Prostate gland (tissue), 2 donors: ENCODE measurements at regions not wholly inside any gene's neighbourhood (a gene's known extent, or its start where the extent isn't known, plus 50 kb on each side); places are given as distances from the start of the nearest gene placed in this dataset.

Experiments
- DNase-seq: peaks from one replicate; pipeline ENCODE4 v3.0.0-alpha.2; 2019; ENCODE audit warnings: low spot score
- H3K27ac ChIP-seq, 2 donors: fragments of 200-600 bp; sonication (generic); 2 replicates each; pipeline ENCODE4 v1.5.1; 2017 to 2019
- H3K27me3 ChIP-seq: fragments of 200-600 bp; sonication (generic); replicated peaks from 2 replicates; pipeline ENCODE4 v1.5.1; 2019; ENCODE audit not compliant: insufficient read depth
- H3K36me3 ChIP-seq, 2 donors: fragments of 200-600 bp; sonication (generic); 1 replicate in 1 of 2; 2 replicates in 1 of 2; pipeline versions ENCODE4 v1.5.1 to v1.8.1; 2017 to 2019
- H3K4me1 ChIP-seq: fragments of 200-600 bp; sonication (generic); replicated peaks from 2 replicates; pipeline ENCODE4 v1.5.1; 2019
- H3K4me3 ChIP-seq, 2 donors: fragments of 200-600 bp; sonication (generic); 2 replicates each; pipeline ENCODE4 v1.5.1; 2017 to 2019
- H3K9me3 ChIP-seq: fragments of 200-600 bp; sonication (generic); 2 replicates; pipeline ENCODE4 v1.5.1; 2017
- POLR2A ChIP-seq: fragments of 450-650 bp; IDR thresholded peaks from one replicate; pipeline ENCODE4 v1.6.1; 2016; ENCODE audit warnings: antibody characterized with exemption, mild to moderate bottlenecking
- POLR2AphosphoS5 ChIP-seq: sonication (generic); formaldehyde crosslinking; IDR thresholded peaks from one replicate; pipeline ENCODE4 v1.6.1; 2017; ENCODE audit warnings: antibody characterized with exemption
- WGBS: methylation state at CpG from one replicate; pipeline ENCODE4 v1.1.5; 2018; 5-methylcytosine and 5-hydroxymethylcytosine counted together
- intact Hi-C: fragments of 100-400 bp; cut with DNase I; formaldehyde crosslinking; loops from one replicate; pipeline ENCODE4 v1.14.2; 2022
- TF ChIP-seq, protein P1 (sequence below), 4 experiments: fragments of 200-600 bp in 2 of 4; fragments of 450-650 bp in 2 of 4; sonication (generic) in 2 of 4; IDR thresholded peaks; 1 replicate in 3 of 4; 2 replicates in 1 of 4; pipeline ENCODE4 v1.5.1; 2016 to 2019; ENCODE audit warnings: antibody characterized with exemption in 4 of 4, mild to moderate bottlenecking in 2 of 4, moderate library complexity in 2 of 4

DNA sequence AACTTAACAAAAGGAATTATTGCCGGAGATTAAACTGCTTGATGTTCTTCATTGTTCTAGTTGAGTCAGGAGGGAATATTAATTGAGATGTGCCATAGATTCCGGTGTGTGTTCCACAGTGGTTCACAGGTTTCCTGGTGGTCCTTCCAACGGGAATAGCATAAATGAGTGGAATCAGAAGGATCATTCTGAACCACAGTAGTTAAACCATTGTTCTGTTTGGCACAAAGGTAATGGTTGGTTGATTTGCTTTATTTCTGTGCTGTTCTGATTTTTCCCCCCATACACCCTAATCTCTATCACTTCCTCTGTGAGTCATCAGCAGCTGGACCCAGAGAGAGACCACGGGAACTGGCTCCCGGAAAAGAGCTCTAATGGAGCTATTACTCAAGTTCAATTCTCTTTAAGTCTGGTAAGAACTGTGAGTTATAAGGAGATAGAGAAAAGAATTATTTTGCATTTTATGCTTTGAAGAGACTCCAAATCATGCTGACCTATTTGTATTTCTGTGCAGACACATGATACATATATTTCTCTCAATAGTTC, 627.2 kb downstream of the ZIC1 start:
- Histone ChIP-seq H3K4me1 (no peaks in the 10 kb centered on the region), H3K27me3 (no peaks in the 10 kb centered on the region), H3K9me3 (no peaks in the 10 kb centered on the region), H3K36me3 (no peaks in the 10 kb centered on the region), H3K27ac (no peak overlapping the region), H3K4me3 (no peak overlapping the region)
- no peak for TF ChIP-seq POLR2A
- TF ChIP-seq, protein P1, sequence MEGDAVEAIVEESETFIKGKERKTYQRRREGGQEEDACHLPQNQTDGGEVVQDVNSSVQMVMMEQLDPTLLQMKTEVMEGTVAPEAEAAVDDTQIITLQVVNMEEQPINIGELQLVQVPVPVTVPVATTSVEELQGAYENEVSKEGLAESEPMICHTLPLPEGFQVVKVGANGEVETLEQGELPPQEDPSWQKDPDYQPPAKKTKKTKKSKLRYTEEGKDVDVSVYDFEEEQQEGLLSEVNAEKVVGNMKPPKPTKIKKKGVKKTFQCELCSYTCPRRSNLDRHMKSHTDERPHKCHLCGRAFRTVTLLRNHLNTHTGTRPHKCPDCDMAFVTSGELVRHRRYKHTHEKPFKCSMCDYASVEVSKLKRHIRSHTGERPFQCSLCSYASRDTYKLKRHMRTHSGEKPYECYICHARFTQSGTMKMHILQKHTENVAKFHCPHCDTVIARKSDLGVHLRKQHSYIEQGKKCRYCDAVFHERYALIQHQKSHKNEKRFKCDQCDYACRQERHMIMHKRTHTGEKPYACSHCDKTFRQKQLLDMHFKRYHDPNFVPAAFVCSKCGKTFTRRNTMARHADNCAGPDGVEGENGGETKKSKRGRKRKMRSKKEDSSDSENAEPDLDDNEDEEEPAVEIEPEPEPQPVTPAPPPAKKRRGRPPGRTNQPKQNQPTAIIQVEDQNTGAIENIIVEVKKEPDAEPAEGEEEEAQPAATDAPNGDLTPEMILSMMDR (IDR thresholded peaks at IDR 0.05) = no peak
- no peak for TF ChIP-seq POLR2AphosphoS5
- WGBS = 76% methylated on average over 5 of the region's 5 CpGs
- intact Hi-C loops = no loop called here
- no peak for DNase-seq

DNA sequence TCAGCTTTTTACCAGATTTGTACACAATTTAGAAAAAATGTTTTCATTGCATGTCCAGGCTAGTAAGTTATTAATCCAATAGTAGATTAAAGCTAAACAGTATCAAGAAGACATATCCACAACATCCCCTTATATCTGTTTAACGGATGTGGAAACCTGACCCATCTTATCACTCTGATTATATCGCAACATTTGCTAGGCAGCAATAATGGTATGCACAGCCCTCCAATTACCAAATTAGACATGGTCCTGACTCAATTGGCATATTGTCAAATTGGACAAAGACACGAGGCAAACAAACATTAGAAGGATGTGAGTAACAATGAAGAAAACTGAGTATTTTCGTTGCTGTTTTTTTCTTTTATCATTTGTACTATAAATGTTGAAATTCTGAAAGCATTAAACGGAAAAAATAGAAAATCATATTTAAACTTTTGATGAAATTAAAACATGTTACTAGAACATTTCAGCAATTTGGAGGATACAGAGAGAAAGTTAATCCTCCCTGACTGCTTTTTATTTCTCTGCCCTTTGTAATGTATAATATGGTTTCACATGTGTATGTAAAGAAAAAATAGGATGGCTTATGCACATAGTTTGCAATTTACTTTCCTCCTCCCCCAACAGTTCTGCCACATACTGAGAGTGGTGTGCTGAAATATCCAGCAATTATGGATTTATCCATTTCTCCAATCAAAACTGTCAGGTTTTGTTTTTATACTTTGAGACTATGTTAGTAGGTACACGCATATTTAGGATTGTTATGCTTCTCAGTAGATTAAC, 633.7 kb downstream of the ZIC1 start:
- no peak for DNase-seq
- H3K36me3 ChIP-seq = no peaks in the 10 kb centered on the region
- H3K27ac ChIP-seq = no peak overlapping the region
- TF ChIP-seq POLR2AphosphoS5 (no peak), POLR2A (no peak)
- TF ChIP-seq, protein P1 (IDR thresholded peaks at IDR 0.05) = no peak
- H3K27me3 ChIP-seq = no peaks in the 10 kb centered on the region
- H3K9me3 ChIP-seq = no peaks in the 10 kb centered on the region
- intact Hi-C loops = no loop called here
- whole genome bisulfite sequencing = 63% methylated on average over 6 of the region's 6 CpGs
- no peak overlapping the region for H3K4me3 ChIP-seq
- H3K4me1 ChIP-seq = no peaks in the 10 kb centered on the region

DNA sequence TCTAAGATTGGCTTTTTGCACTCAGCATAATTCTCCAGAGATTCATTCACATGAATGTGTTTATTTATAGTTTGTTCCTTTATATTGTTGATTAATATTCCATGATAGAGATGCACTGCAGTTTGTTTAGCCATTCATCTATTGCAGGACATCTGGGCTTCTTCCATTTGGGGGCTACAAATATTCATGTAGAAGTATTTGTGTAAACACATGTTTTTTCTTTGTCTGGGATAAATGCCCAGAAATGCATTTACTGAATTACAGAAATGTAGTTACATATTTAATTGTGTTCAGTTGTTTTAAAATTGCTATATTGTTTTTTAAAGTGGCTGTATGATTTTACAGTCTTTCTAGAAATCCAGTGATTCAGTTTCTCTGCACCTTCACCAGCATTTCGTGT, 635.0 kb downstream of the ZIC1 start:
- TF ChIP-seq POLR2AphosphoS5 (no peak), POLR2A (no peak)
- TF ChIP-seq, protein P1 (IDR thresholded peaks at IDR 0.05) = no peak
- Histone ChIP-seq H3K27ac (no peak overlapping the region), H3K4me1 (no peaks in the 10 kb centered on the region), H3K9me3 (no peaks in the 10 kb centered on the region), H3K4me3 (no peak overlapping the region), H3K36me3 (no peaks in the 10 kb centered on the region), H3K27me3 (no peaks in the 10 kb centered on the region)
- no peak for DNase-seq
- WGBS = 62% methylated on average over 1 of the region's 1 CpG
- intact Hi-C loops = no loop called here

DNA sequence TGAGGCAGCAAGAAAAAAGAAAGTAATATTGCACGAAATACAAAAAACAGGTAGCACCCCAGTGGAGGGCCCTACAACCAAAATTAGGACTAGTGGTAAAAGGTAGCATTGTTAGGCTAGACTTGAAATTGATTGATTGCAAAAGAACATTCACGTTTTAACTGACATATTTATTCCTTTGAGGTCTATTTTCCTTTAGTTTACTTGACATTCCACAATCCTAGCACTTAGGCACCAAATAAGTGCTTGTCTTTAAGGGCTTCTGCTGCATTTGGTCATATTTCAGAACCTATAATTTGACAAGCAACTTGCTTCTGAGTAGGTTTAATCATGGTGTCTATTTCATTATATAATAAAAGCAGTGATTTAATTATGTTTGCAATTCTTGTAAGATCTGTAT, 642.7 kb upstream of the AGTR1 start:
- intact Hi-C loops = no loop called here
- no peaks in the 10 kb centered on the region for H3K36me3 ChIP-seq
- no peak overlapping the region for H3K27ac ChIP-seq
- TF ChIP-seq POLR2A = no peak
- TF ChIP-seq, protein P1 (IDR thresholded peaks at IDR 0.05) = no peak
- no peak for TF ChIP-seq POLR2AphosphoS5
- no peaks in the 10 kb centered on the region for H3K4me1 ChIP-seq
- 56% methylated on average over 2 of the region's 2 CpGs for WGBS
- DNase-seq = no peak
- no peak overlapping the region for H3K4me3 ChIP-seq
- H3K27me3 ChIP-seq = no peaks in the 10 kb centered on the region
- no peaks in the 10 kb centered on the region for H3K9me3 ChIP-seq

DNA sequence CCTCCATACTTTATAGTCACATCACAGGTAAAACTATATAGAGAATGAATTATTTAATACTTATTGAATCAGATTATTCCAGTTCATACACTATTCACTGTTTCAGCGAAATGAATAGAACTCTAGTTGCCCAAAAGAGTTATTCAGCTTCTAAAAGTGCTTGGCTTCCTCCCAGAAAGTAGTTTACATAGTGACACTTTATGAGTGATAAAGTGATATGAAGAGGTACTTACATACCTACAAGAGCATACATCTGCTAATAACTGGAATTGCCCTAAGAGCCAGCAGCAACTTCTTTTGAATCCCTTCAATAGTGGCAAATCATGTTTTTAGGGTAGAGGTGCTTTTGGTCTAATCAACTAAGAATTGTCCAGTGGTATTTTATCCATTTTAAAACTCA, 635.1 kb upstream of the AGTR1 start:
- TF ChIP-seq POLR2A (no peak), POLR2AphosphoS5 (no peak)
- TF ChIP-seq, protein P1 (IDR thresholded peaks at IDR 0.05) = no peak
- H3K4me3 ChIP-seq = no peak overlapping the region
- H3K4me1 ChIP-seq = no peaks in the 10 kb centered on the region
- DNase-seq = no peak
- H3K27ac ChIP-seq = no peak overlapping the region
- no peaks in the 10 kb centered on the region for H3K27me3 ChIP-seq
- H3K9me3 ChIP-seq = no peaks in the 10 kb centered on the region
- WGBS = 56% methylated on average over 1 of the region's 1 CpG
- H3K36me3 ChIP-seq = no peaks in the 10 kb centered on the region
- intact Hi-C loops = no loop called here
